ENCODE measurements at regions not wholly inside any gene's neighbourhood (a gene's known extent, or its start where the extent isn't known, plus 50 kb on each side); places are given as distances from the start of the nearest gene placed in this dataset.

GRCh38 chr1:187396929-187397796 is 568.4 kb downstream of the PLA2G4A start:
- H3K4me3 ChIP-seq (ENCODE audit: insufficient read depth, low read depth, low read length): no peak overlapping the region
- WGBS, 2 experiments: 78 to 80% methylated on average over 12 of the region's 12 CpGs
- H3K9me3 ChIP-seq (ENCODE audit: control insufficient read depth, low read length): no peaks in the 10 kb centered on the region
- H3K36me3 ChIP-seq (ENCODE audit: control insufficient read depth, insufficient read depth, low read length): no peaks in the 10 kb centered on the region
- H3K27me3 ChIP-seq (ENCODE audit: control insufficient read depth, insufficient read depth, low read length, poor library complexity, severe bottlenecking): no peaks in the 10 kb centered on the region
- no peaks in the 10 kb centered on the region for H3K4me1 ChIP-seq (ENCODE audit: control insufficient read depth, insufficient read depth, low read length)
- H3K27ac ChIP-seq (ENCODE audit: insufficient read depth, low read depth, low read length, poor library complexity, severe bottlenecking): no peak overlapping the region

GRCh38 chr1:187408212-187409004 is 579.7 kb downstream of the PLA2G4A start:
- H3K4me3 ChIP-seq (ENCODE audit: insufficient read depth, low read depth, low read length): no peak overlapping the region
- H3K36me3 ChIP-seq (ENCODE audit: control insufficient read depth, insufficient read depth, low read length): no peaks in the 10 kb centered on the region
- no peaks in the 10 kb centered on the region for H3K27me3 ChIP-seq (ENCODE audit: control insufficient read depth, insufficient read depth, low read length, poor library complexity, severe bottlenecking)
- H3K27ac ChIP-seq (ENCODE audit: insufficient read depth, low read depth, low read length, poor library complexity, severe bottlenecking): peak overlapping the region; percentile 36
- no peaks in the 10 kb centered on the region for H3K9me3 ChIP-seq (ENCODE audit: control insufficient read depth, low read length)
- peaks cover 17% of the 10 kb centered on the region for H3K4me1 ChIP-seq (ENCODE audit: control insufficient read depth, insufficient read depth, low read length)
- WGBS, 2 experiments: 66 to 82% methylated on average over 4 of the region's 4 CpGs

- Histone ChIP-seq H3K4me1 (ENCODE audit: control insufficient read depth, insufficient read depth, low read length) (peaks cover 17% of the 10 kb centered on the region), H3K36me3 (ENCODE audit: control insufficient read depth, insufficient read depth, low read length) (no peaks in the 10 kb centered on the region), H3K27ac (ENCODE audit: insufficient read depth, low read depth, low read length, poor library complexity, severe bottlenecking) (no peak overlapping the region), H3K27me3 (ENCODE audit: control insufficient read depth, insufficient read depth, low read length, poor library complexity, severe bottlenecking) (no peaks in the 10 kb centered on the region), H3K9me3 (ENCODE audit: control insufficient read depth, low read length) (no peaks in the 10 kb centered on the region), H3K4me3 (ENCODE audit: insufficient read depth, low read depth, low read length) (no peak overlapping the region)
- WGBS, 2 experiments: 90% methylated on average over 1 to 2 of the region's 2 CpGs
Measured at GRCh38 chr1:187409341-187409740, 580.6 kb downstream of the PLA2G4A start.

- no peaks in the 10 kb centered on the region for H3K36me3 ChIP-seq (ENCODE audit: control insufficient read depth, insufficient read depth, low read length)
- H3K4me1 ChIP-seq (ENCODE audit: control insufficient read depth, insufficient read depth, low read length): peaks cover 17% of the 10 kb centered on the region
- no peaks in the 10 kb centered on the region for H3K9me3 ChIP-seq (ENCODE audit: control insufficient read depth, low read length)
- 93% methylated on average over 3 of the region's 3 CpGs for WGBS, 2 experiments
- no peak overlapping the region for H3K27ac ChIP-seq (ENCODE audit: insufficient read depth, low read depth, low read length, poor library complexity, severe bottlenecking)
- H3K27me3 ChIP-seq (ENCODE audit: control insufficient read depth, insufficient read depth, low read length, poor library complexity, severe bottlenecking): no peaks in the 10 kb centered on the region
- H3K4me3 ChIP-seq (ENCODE audit: insufficient read depth, low read depth, low read length): no peak overlapping the region
Measured at GRCh38 chr1:187411118-187411517, 582.4 kb downstream of the PLA2G4A start.

- no peak overlapping the region for H3K4me3 ChIP-seq (ENCODE audit: insufficient read depth, low read depth, low read length)
- H3K9me3 ChIP-seq (ENCODE audit: control insufficient read depth, low read length): no peaks in the 10 kb centered on the region
- WGBS, 2 experiments: 83 to 86% methylated on average over 1 of the region's 2 CpGs
- H3K4me1 ChIP-seq (ENCODE audit: control insufficient read depth, insufficient read depth, low read length): peaks cover 10% of the 10 kb centered on the region
- H3K27me3 ChIP-seq (ENCODE audit: control insufficient read depth, insufficient read depth, low read length, poor library complexity, severe bottlenecking): no peaks in the 10 kb centered on the region
- no peak overlapping the region for H3K27ac ChIP-seq (ENCODE audit: insufficient read depth, low read depth, low read length, poor library complexity, severe bottlenecking)
- H3K36me3 ChIP-seq (ENCODE audit: control insufficient read depth, insufficient read depth, low read length): no peaks in the 10 kb centered on the region
Measured at GRCh38 chr1:187413405-187414169, 584.8 kb downstream of the PLA2G4A start.

- WGBS, 2 experiments: 100% methylated on average over 1 of the region's 3 CpGs
- Histone ChIP-seq H3K4me3 (ENCODE audit: insufficient read depth, low read depth, low read length) (no peak overlapping the region), H3K36me3 (ENCODE audit: control insufficient read depth, insufficient read depth, low read length) (no peaks in the 10 kb centered on the region), H3K27ac (ENCODE audit: insufficient read depth, low read depth, low read length, poor library complexity, severe bottlenecking) (no peak overlapping the region), H3K27me3 (ENCODE audit: control insufficient read depth, insufficient read depth, low read length, poor library complexity, severe bottlenecking) (no peaks in the 10 kb centered on the region), H3K9me3 (ENCODE audit: control insufficient read depth, low read length) (no peaks in the 10 kb centered on the region), H3K4me1 (ENCODE audit: control insufficient read depth, insufficient read depth, low read length) (no peaks in the 10 kb centered on the region)
Measured at GRCh38 chr1:187415065-187415464, 586.3 kb downstream of the PLA2G4A start.

GRCh38 chr1:187417520-187417919 is 588.8 kb downstream of the PLA2G4A start:
- 95 to 100% methylated on average over 2 of the region's 2 CpGs for WGBS, 2 experiments
- Histone ChIP-seq H3K27me3 (ENCODE audit: control insufficient read depth, insufficient read depth, low read length, poor library complexity, severe bottlenecking) (no peaks in the 10 kb centered on the region), H3K36me3 (ENCODE audit: control insufficient read depth, insufficient read depth, low read length) (no peaks in the 10 kb centered on the region), H3K4me1 (ENCODE audit: control insufficient read depth, insufficient read depth, low read length) (no peaks in the 10 kb centered on the region), H3K9me3 (ENCODE audit: control insufficient read depth, low read length) (no peaks in the 10 kb centered on the region), H3K27ac (ENCODE audit: insufficient read depth, low read depth, low read length, poor library complexity, severe bottlenecking) (no peak overlapping the region), H3K4me3 (ENCODE audit: insufficient read depth, low read depth, low read length) (no peak overlapping the region)

- Histone ChIP-seq H3K27me3 (ENCODE audit: control insufficient read depth, insufficient read depth, low read length, poor library complexity, severe bottlenecking) (no peaks in the 10 kb centered on the region), H3K27ac (ENCODE audit: insufficient read depth, low read depth, low read length, poor library complexity, severe bottlenecking) (no peak overlapping the region), H3K4me3 (ENCODE audit: insufficient read depth, low read depth, low read length) (no peak overlapping the region), H3K9me3 (ENCODE audit: control insufficient read depth, low read length) (no peaks in the 10 kb centered on the region), H3K36me3 (ENCODE audit: control insufficient read depth, insufficient read depth, low read length) (no peaks in the 10 kb centered on the region), H3K4me1 (ENCODE audit: control insufficient read depth, insufficient read depth, low read length) (no peaks in the 10 kb centered on the region)
- 96 to 100% methylated on average over 1 of the region's 1 CpG for WGBS, 2 experiments
Measured at GRCh38 chr1:187433598-187433997, 604.8 kb downstream of the PLA2G4A start.

GRCh38 chr1:187442603-187443002 is 613.9 kb downstream of the PLA2G4A start:
- Histone ChIP-seq H3K27me3 (ENCODE audit: control insufficient read depth, insufficient read depth, low read length, poor library complexity, severe bottlenecking) (no peaks in the 10 kb centered on the region), H3K4me1 (ENCODE audit: control insufficient read depth, insufficient read depth, low read length) (no peaks in the 10 kb centered on the region), H3K36me3 (ENCODE audit: control insufficient read depth, insufficient read depth, low read length) (no peaks in the 10 kb centered on the region), H3K9me3 (ENCODE audit: control insufficient read depth, low read length) (no peaks in the 10 kb centered on the region), H3K27ac (ENCODE audit: insufficient read depth, low read depth, low read length, poor library complexity, severe bottlenecking) (no peak overlapping the region), H3K4me3 (ENCODE audit: insufficient read depth, low read depth, low read length) (no peak overlapping the region)
- WGBS, 2 experiments: 63 to 66% methylated on average over 2 to 3 of the region's 3 CpGs

GRCh38 chr1:187443939-187444338 is 615.2 kb downstream of the PLA2G4A start:
- Histone ChIP-seq H3K27me3 (ENCODE audit: control insufficient read depth, insufficient read depth, low read length, poor library complexity, severe bottlenecking) (no peaks in the 10 kb centered on the region), H3K4me3 (ENCODE audit: insufficient read depth, low read depth, low read length) (no peak overlapping the region), H3K27ac (ENCODE audit: insufficient read depth, low read depth, low read length, poor library complexity, severe bottlenecking) (no peak overlapping the region), H3K36me3 (ENCODE audit: control insufficient read depth, insufficient read depth, low read length) (no peaks in the 10 kb centered on the region), H3K4me1 (ENCODE audit: control insufficient read depth, insufficient read depth, low read length) (no peaks in the 10 kb centered on the region), H3K9me3 (ENCODE audit: control insufficient read depth, low read length) (no peaks in the 10 kb centered on the region)
- WGBS, 2 experiments: 81 to 85% methylated on average over 2 to 3 of the region's 3 CpGs
